ENCODE measurements at regions not wholly inside any gene's neighbourhood (a gene's known extent, or its start where the extent isn't known, plus 50 kb on each side); places are given as distances from the start of the nearest gene placed in this dataset.
"Not testable (repeated sequence)": the region's sequence is repeated elsewhere in the genome, so short reads cannot be mapped to it uniquely, and the experiment has no call there.

- Histone ChIP-seq H2AFZ (ENCODE audit: low read length) (no peak overlapping the region), H3F3A (ENCODE audit: insufficient read depth, low read length) (no peaks in the 10 kb centered on the region)
Measured at GRCh38 chr12:9361879-9362326, 153.7 kb upstream of the PZP start.

DNA sequence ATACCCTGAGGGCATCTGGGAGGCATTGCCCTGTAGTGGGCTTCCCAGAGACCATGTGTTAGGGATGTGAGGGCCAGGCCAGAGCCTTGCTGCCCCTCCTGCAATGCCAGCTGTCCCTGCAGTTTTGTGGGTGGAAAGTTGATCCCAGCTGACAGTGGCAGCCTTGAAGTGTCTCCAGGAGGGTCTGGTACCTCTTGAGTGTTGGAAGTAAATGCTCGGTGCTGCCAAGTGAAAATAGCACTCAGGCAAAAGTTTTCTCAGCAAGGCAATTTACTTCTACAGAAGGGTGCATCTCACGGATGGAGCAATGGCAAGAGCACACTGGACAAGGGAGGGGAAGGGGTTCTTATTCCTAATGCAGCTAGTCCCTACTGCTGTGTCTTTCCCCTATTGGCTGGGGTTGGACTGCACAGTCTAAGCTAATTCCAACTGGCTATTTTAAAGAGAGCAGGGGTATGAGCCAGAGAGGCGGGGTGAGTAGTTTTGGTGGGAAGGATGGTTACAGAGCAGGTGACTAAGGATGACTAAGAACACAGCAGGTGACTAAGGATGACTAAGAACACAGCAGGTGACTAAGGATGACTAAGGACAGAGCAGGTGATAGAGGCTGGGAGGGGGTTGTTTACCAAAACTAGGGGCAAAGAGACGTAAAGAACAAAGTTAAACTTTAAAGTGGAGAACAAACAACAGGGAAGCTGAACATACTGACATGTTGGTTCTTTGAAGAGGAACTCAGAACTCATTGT, 146.0 kb upstream of the PZP start:
- H2AFZ ChIP-seq (ENCODE audit: low read length); H3K4me3 ChIP-seq (ENCODE audit: low read depth, low read length, poor library complexity, severe bottlenecking); H3K9me3 ChIP-seq (ENCODE audit: low read length); H4K20me1 ChIP-seq (ENCODE audit: insufficient read depth, low read length); H3K27me3 ChIP-seq (ENCODE audit: insufficient read depth, low read length); H3K4me2 ChIP-seq (ENCODE audit: low read length); H3K4me1 ChIP-seq (ENCODE audit: insufficient read depth, low read length, severe bottlenecking); H3K9ac ChIP-seq (ENCODE audit: low read length); H3K9me2 ChIP-seq (ENCODE audit: low read depth, low read length); H3K27ac ChIP-seq (ENCODE audit: low read depth, low read length, poor library complexity, severe bottlenecking); H3K79me2 ChIP-seq (ENCODE audit: insufficient read depth, low read length); H3K36me3 ChIP-seq (ENCODE audit: insufficient read depth, low read length); H3F3A ChIP-seq (ENCODE audit: insufficient read depth, low read length): not testable (repeated sequence)

More at GRCh38 chr12:9361879-9362326, 153.7 kb upstream of the PZP start:
- H3K9me3 ChIP-seq (ENCODE audit: low read length): no peaks in the 10 kb centered on the region
- no peaks in the 10 kb centered on the region for H3K4me1 ChIP-seq (ENCODE audit: insufficient read depth, low read length, severe bottlenecking)
- H4K20me1 ChIP-seq (ENCODE audit: insufficient read depth, low read length): no peaks in the 10 kb centered on the region
- H3K27me3 ChIP-seq (ENCODE audit: insufficient read depth, low read length): no peaks in the 10 kb centered on the region
- no peak overlapping the region for H3K27ac ChIP-seq (ENCODE audit: low read depth, low read length, poor library complexity, severe bottlenecking)
- TF ChIP-seq EZH2 (IDR thresholded peaks at IDR 0.05; ENCODE audit: borderline replicate concordance, low read length) (no peak), CTCF (IDR thresholded peaks at IDR 0.05; ENCODE audit: low read length) (no peak)
- no peak overlapping the region for H3K9ac ChIP-seq (ENCODE audit: low read length)
- no peaks in the 10 kb centered on the region for H3K9me2 ChIP-seq (ENCODE audit: low read depth, low read length)
- no peaks in the 10 kb centered on the region for H3K36me3 ChIP-seq (ENCODE audit: insufficient read depth, low read length)
- no peak overlapping the region for H3K4me3 ChIP-seq (ENCODE audit: low read depth, low read length, poor library complexity, severe bottlenecking)
- H3K79me2 ChIP-seq (ENCODE audit: insufficient read depth, low read length): no peaks in the 10 kb centered on the region
- no peak overlapping the region; the same call in 1 of the 2 replicates for H3K4me2 ChIP-seq (ENCODE audit: low read length)

GRCh38 chr12:9351136-9351535, 142.9 kb upstream of the PZP start:
- no peak overlapping the region for H2AFZ ChIP-seq (ENCODE audit: low read length)
- H3K4me3 ChIP-seq (ENCODE audit: low read depth, low read length, poor library complexity, severe bottlenecking): no peak overlapping the region
- no peaks in the 10 kb centered on the region for H4K20me1 ChIP-seq (ENCODE audit: insufficient read depth, low read length)
- H3K9me2 ChIP-seq (ENCODE audit: low read depth, low read length): no peaks in the 10 kb centered on the region
- no peak for TF ChIP-seq EZH2 (IDR thresholded peaks at IDR 0.05; ENCODE audit: borderline replicate concordance, low read length)
- no peak for TF ChIP-seq CTCF (IDR thresholded peaks at IDR 0.05; ENCODE audit: low read length)
- no peaks in the 10 kb centered on the region for H3K79me2 ChIP-seq (ENCODE audit: insufficient read depth, low read length)
- H3K27ac ChIP-seq (ENCODE audit: low read depth, low read length, poor library complexity, severe bottlenecking): no peak overlapping the region
- no peaks in the 10 kb centered on the region for H3K4me1 ChIP-seq (ENCODE audit: insufficient read depth, low read length, severe bottlenecking)
- H3K9me3 ChIP-seq (ENCODE audit: low read length): peaks cover 6% of the 10 kb centered on the region
- H3K27me3 ChIP-seq (ENCODE audit: insufficient read depth, low read length): no peaks in the 10 kb centered on the region
- H3K36me3 ChIP-seq (ENCODE audit: insufficient read depth, low read length): no peaks in the 10 kb centered on the region
- no peak overlapping the region for H3K9ac ChIP-seq (ENCODE audit: low read length)
- no peak overlapping the region for H3K4me2 ChIP-seq (ENCODE audit: low read length)
- H3F3A ChIP-seq (ENCODE audit: insufficient read depth, low read length): no peaks in the 10 kb centered on the region
